SW 1271 (cell line): ENCODE measurements at regions not wholly inside any gene's neighbourhood (a gene's known extent, or its start where the extent isn't known, plus 50 kb on each side); places are given as distances from the start of the nearest gene placed in this dataset.

Source experiments
- DNase-seq, 2 experiments: peaks; one replicate each; lab custom pipeline; 2025; lab: John Stamatoyannopoulos, UW

- DNase-seq = no peak
These were observed 278.6 kb upstream of the RORB start for GRCh38 chr9:74218385-74219063.

DNA sequence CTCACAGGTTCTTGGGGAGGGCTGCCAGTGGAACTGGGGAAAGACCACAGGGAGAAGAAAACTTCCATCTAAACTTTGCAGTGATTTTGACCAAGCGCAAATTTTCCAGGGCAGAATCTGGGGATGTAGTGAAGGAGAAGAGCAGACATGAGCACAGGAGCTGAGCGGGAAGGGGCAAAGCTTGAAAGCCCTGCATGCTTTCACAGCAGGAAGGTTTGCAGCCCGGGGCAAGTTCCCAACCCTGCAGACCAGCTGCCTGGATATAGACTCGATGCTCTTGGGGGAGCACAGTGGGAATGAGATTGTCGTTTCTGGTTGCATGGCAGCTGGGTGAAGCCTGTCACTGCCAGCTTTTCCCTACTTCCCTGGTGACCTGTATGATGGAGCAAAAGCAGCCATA is 276.8 kb upstream of the RORB start:
- no peak for DNase-seq

GRCh38 chr9:74236857-74237256 is 260.3 kb upstream of the RORB start:
- DNase-seq = no peak

DNA sequence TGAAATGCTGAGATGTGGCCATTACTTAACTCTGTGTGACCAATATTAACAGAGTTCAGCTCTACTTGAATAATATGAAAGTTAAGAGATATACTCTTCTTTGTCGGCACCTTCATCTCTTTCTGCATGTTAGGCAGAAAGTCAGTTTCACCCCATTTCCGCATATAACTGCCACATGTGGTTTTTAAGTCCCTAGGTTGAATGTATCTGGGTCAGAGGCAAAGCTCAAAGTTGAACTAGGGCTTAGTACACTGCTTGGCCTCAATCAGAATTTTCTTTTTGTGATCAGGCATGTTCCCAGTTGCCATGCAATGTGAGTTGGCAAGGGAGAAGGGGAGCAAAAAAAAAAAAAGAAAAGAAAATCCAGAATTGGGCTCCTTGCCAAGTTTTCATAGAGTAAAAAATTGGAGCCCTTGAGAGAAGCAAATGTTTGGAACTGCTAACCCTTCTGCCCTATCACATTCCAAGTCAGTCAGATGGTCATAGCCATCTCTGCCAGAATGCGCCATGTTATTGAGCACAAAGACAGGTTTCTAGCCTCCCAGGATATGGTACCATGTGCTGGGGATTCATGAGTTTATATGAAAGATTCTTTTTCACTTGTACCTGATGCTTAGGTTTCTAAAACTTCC is 251.2 kb upstream of the RORB start:
- DNase-seq = no peak

- DNase-seq = no peak
These were observed 241.6 kb upstream of the RORB start for GRCh38 chr9:74255489-74255984.

DNA sequence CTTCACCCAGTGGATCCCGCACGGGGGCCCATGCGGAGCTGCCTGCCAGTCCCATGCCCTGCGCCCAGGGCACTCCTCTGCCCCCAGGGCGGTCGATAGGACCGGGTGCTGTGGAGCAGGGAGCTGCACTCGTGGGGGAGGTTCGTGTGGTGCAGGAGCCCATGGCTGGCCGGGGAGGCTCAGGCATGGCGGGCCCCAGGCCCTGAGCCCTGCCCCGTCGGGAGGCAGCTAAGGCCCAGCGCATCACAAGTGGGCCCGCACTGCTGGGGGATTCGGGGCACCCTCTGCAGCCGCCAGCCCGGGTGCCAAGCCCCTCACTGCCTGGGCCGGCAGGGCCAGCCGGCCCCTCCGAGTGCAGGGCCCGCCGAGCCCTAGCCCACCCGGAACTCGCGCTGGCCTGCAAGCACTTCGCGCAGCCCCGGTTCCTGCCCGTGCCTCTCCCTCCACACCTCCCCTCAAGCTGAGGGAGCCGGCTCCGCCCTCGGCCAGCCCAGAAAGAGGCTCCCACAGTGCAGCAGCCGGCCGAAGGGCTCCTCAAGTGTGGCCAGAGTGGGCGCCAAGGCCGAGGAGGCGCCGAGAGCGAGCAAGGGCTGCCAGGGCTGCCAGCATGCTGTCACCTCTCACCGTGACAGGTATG is 221.1 kb upstream of the RORB start:
- DNase-seq = no peak

GRCh38 chr9:74277532-74277931 is 219.6 kb upstream of the RORB start:
- DNase-seq = no peak

DNA sequence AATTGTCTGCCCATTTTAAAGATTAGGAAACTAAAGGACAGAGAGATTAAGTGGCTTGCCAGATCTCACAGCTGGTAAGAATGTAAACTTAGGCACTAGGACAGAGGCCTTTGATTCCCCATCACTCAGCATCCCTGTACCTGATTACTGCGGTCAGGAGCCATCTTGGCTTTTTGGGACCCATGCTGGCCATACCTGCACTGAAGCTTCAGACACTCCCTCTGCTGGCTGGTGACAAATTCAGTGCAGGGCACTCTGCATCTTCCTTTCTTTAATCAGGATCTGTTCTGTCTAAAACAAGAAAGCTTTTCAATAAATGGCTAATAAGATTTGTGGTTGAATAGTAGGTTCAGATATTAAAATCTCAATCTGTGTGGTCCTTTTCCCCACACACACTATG is 215.5 kb upstream of the RORB start:
- DNase-seq = peak in 1 of 2 experiments; percentile 15

- no peak for DNase-seq
These were observed 214.4 kb upstream of the RORB start for GRCh38 chr9:74282526-74283253.

GRCh38 chr9:74284581-74285450 is 212.3 kb upstream of the RORB start:
- DNase-seq = no peak

DNA sequence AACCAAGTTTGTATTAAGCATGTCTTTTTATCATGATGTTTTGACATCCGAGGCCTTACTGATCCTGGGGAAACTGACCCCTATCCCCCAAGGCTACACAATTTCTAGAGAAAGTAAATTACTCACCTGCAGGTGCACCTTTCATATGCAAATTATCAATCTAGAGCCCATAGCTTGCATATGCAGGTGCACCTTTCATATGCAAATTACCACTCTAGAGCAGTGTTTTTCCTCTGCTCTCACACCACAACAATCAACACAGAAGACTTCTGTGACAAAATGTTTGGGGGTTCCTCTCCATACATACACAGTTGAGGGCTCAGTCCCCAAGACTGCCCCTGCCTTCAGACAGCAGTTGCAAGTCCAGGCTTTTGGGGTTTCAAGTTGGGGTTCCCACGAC is 203.7 kb upstream of the RORB start:
- DNase-seq = no peak

DNA sequence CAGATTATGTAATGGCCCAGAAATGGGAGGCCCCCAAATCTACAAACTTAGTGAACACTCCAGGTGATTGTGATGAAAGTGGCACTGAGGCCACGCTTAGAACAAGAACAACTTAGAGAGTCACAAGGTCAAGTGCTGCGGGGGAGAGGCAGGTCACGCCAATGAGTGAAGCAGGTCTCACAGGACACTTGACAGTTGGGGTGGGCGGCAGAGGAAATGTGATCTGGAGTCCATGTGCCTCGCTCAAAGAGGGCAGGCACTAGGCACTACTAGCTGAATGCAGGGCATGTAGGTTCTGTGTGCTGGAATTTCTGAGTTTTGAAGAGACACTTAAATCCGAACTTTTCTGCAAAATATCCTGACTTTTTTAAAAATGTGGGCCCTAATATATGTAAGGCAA is 193.2 kb upstream of the RORB start:
- DNase-seq = no peak

GRCh38 chr9:74304598-74304997 is 192.5 kb upstream of the RORB start:
- DNase-seq = no peak

GRCh38 chr9:74309654-74310053 is 187.5 kb upstream of the RORB start:
- no peak for DNase-seq

DNA sequence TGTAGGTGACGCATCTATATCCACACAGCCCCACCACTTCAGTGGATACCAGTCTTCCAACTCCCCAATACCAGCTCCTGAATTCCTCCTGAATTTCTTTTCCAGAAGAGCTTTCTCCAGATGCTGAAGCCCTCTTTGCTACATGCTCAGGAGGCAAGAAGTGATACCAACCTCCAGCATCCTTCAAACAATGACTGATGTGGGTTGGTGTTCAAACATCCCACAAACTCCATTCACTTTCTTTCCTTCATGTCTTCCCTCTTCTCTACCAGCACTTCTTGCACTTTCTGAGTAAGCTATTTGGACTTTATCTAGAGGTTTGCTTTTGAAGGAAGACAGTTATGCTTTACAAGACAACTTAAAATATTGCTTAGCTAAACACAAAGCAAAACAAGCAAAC is 179.9 kb upstream of the RORB start:
- DNase-seq = no peak

DNA sequence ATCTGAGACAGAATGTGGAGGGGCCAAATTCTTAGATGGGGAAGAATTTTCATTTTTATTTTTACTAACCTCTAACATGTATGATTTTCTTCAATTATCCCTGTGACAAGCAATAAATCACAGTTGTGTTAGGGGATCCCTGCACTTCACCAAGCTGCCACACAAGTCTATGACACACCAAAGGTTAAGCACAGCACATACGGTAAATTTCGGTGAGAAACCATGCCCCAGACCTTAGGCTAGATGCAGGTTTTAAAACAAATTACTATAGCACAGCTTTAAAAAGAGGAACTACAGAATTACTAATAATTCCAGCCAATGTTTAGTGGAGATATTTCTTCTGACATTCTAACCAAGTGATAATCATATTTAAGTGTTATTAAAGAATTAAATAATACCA is 175.7 kb upstream of the RORB start:
- no peak for DNase-seq

DNA sequence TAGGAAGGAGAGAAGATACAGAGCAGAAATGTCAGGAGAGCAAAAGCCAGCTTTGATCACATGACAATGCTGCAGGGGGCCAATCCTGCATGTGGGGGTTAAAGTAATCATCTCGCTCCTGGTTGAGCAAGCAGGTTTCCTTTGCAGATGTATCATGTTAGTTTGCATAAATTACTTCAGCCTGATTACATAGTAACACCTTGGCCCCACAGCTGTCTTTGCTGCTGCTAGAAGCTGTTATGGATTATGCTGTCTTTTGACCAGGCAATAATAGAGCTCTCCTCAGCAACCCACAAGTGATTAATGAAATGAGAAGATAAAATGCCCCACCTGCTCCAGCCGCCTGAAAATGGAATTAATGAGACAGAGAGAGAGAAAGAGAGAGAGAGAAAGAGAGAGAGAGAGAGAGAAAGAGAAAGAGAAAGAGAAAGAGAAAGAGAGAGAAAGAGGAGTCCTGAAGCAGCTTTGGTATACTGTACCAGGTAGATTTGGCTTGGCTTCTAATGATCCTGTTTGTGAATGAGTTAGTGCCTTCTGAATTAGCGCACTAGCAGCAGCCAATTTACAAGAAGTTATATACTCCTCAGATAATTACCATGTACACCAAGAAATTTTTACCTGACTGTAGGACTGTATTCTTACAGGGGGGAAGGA is 174.3 kb upstream of the RORB start:
- DNase-seq = no peak

GRCh38 chr9:74330487-74331214 is 166.5 kb upstream of the RORB start:
- no peak for DNase-seq

- DNase-seq = no peak
These were observed 165.5 kb upstream of the RORB start for GRCh38 chr9:74331607-74332006.

DNA sequence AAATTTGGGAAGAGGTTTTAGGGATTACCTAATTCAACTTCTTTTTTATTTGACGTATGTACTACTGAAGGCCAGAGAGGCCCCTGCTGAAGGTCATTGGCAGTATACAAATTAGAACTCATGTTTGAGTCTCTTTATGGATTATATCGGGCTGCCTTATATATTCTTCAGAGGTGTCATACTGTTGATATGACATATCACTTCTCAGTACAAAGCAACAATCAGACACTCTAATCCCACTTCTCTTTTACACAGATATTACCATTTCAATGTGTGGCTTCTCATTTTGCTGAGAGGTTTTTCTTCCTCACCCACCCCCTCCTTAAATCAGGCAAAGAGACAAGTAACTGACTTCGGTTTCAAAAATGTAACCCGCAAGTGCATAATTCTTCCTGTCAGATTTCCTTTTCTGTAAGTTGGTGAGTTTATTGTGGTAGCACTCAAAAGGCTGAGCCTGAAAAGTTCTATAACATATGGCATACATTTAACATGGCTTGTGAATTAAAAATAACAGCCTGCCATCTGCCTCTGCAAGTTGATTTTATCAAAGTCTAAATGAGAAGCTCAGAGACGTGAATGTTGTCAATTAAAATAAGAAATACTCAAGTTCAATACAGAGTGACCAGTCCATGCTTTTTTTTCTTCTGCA is 163.6 kb upstream of the RORB start:
- DNase-seq = no peak
